Ishikawa (cell line): ENCODE measurements at regions not wholly inside any gene's neighbourhood (a gene's known extent, or its start where the extent isn't known, plus 50 kb on each side); places are given as distances from the start of the nearest gene placed in this dataset.

Experiments
- CEBPB ChIP-seq: IDR thresholded peaks from 2 replicates; pipeline ENCODE4 v1.6.1; 2012
- CREB1 ChIP-seq: IDR thresholded peaks from 2 replicates; pipeline ENCODE4 v1.6.1; 2012; ENCODE audit warnings: low read depth
- EGR1 ChIP-seq: IDR thresholded peaks from 2 replicates; pipeline ENCODE4 v1.6.1; 2012
- EP300 ChIP-seq: IDR thresholded peaks from 2 replicates; pipeline ENCODE4 v1.6.1; 2012; ENCODE audit warnings: borderline replicate concordance
- FOXM1 ChIP-seq: IDR thresholded peaks from 2 replicates; pipeline ENCODE4 v1.6.1; 2012; ENCODE audit warnings: low read depth, borderline replicate concordance
- NFIC ChIP-seq: IDR thresholded peaks from 2 replicates; pipeline ENCODE4 v1.6.1; 2012
- RAD21 ChIP-seq: IDR thresholded peaks from 2 replicates; pipeline ENCODE4 v1.6.1; 2012; ENCODE audit warnings: low read depth
- TAF1 ChIP-seq: IDR thresholded peaks from 2 replicates; pipeline ENCODE4 v1.6.1; 2012; ENCODE audit warnings: low read depth, mild to moderate bottlenecking
- TCF12 ChIP-seq: IDR thresholded peaks from 2 replicates; pipeline ENCODE4 v1.6.1; 2012; ENCODE audit warnings: low read depth
- TEAD4 ChIP-seq: IDR thresholded peaks from 2 replicates; pipeline ENCODE4 v1.6.1; 2012
- YY1 ChIP-seq: IDR thresholded peaks from 2 replicates; pipeline ENCODE4 v1.6.1; 2012; ENCODE audit warnings: low read depth
- ZBTB7A ChIP-seq: IDR thresholded peaks from 2 replicates; pipeline ENCODE4 v1.6.1; 2012; ENCODE audit warnings: low read depth
- TF ChIP-seq, protein P1 (sequence below): IDR thresholded peaks from 2 replicates; pipeline ENCODE4 v1.6.1; 2012
- TF ChIP-seq, protein P2 (sequence below): IDR thresholded peaks from 2 replicates; pipeline ENCODE4 v1.6.1; 2012; ENCODE audit warnings: low read depth, mild to moderate bottlenecking
- TF ChIP-seq, protein P3 (sequence below): IDR thresholded peaks from 2 replicates; pipeline ENCODE4 v1.6.1; 2012

- TF ChIP-seq TEAD4: no peak
- no peak for TF ChIP-seq CREB1
- TF ChIP-seq TAF1: no peak
- no peak for TF ChIP-seq RAD21
- TF ChIP-seq ZBTB7A: no peak
- TF ChIP-seq, protein P1, sequence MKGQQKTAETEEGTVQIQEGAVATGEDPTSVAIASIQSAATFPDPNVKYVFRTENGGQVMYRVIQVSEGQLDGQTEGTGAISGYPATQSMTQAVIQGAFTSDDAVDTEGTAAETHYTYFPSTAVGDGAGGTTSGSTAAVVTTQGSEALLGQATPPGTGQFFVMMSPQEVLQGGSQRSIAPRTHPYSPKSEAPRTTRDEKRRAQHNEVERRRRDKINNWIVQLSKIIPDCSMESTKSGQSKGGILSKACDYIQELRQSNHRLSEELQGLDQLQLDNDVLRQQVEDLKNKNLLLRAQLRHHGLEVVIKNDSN: no peak
- TF ChIP-seq TCF12: no peak
- no peak for TF ChIP-seq EP300
- TF ChIP-seq YY1: no peak
- no peak for TF ChIP-seq CEBPB
- TF ChIP-seq NFIC: no peak
- TF ChIP-seq FOXM1: no peak
- TF ChIP-seq, protein P2, sequence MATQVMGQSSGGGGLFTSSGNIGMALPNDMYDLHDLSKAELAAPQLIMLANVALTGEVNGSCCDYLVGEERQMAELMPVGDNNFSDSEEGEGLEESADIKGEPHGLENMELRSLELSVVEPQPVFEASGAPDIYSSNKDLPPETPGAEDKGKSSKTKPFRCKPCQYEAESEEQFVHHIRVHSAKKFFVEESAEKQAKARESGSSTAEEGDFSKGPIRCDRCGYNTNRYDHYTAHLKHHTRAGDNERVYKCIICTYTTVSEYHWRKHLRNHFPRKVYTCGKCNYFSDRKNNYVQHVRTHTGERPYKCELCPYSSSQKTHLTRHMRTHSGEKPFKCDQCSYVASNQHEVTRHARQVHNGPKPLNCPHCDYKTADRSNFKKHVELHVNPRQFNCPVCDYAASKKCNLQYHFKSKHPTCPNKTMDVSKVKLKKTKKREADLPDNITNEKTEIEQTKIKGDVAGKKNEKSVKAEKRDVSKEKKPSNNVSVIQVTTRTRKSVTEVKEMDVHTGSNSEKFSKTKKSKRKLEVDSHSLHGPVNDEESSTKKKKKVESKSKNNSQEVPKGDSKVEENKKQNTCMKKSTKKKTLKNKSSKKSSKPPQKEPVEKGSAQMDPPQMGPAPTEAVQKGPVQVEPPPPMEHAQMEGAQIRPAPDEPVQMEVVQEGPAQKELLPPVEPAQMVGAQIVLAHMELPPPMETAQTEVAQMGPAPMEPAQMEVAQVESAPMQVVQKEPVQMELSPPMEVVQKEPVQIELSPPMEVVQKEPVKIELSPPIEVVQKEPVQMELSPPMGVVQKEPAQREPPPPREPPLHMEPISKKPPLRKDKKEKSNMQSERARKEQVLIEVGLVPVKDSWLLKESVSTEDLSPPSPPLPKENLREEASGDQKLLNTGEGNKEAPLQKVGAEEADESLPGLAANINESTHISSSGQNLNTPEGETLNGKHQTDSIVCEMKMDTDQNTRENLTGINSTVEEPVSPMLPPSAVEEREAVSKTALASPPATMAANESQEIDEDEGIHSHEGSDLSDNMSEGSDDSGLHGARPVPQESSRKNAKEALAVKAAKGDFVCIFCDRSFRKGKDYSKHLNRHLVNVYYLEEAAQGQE: no peak
- TF ChIP-seq, protein P3, sequence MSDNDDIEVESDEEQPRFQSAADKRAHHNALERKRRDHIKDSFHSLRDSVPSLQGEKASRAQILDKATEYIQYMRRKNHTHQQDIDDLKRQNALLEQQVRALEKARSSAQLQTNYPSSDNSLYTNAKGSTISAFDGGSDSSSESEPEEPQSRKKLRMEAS: no peak
- no peak for TF ChIP-seq EGR1
Measured at GRCh38 chr11:15848631-15849168, 507.6 kb downstream of the SOX6 start.

DNA sequence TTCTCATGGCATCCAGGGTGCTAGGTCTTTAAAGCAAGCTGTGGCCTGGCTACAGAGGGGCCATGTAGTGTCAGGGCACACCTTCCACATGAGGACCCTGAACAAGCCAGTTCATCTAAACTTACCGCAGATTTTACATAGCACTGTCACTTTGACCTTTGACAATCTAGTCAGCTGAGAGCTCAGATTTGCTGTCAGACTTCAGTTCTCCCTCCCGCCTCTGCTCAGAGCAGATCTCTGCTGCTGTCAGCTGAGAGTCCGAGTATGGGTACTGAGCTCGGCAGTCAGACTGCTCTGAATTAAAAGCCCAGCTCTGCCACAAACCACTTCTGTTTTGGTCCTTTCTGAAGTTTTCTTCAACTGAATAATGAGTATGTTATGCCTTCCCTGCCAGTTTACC lies 507.1 kb downstream of the SOX6 start:
- TF ChIP-seq, protein P2: no peak
- no peak for TF ChIP-seq RAD21

GRCh38 chr11:15851051-15851498 lies 505.3 kb downstream of the SOX6 start:
- TF ChIP-seq CEBPB (no peak), ZBTB7A (no peak), TCF12 (no peak), YY1 (no peak), TAF1 (no peak), EGR1 (no peak), TEAD4 (no peak), EP300 (no peak), CREB1 (no peak), RAD21 (no peak), FOXM1 (no peak), NFIC (no peak)
- TF ChIP-seq, protein P3: no peak
- TF ChIP-seq, protein P2: no peak
- TF ChIP-seq, protein P1: no peak

DNA sequence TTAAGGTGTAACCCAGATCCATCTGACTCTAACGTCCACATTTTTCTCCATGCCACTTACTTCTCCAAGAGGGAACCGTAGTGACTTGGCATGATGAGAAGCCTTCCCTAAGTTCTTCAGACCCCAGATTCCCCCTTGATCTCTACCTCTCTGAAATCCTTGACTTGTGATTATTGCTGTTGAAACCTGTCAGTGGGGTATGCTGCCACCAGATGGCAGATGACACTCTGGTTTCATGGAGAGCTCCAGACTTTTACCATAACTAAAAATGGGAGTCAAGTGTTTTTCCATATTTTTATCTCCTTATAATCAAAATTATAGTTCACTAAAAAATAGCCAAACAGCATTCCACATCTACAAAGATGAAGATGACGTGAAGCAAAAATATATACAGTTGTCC lies 504.2 kb downstream of the SOX6 start:
- peak; percentile 85 for TF ChIP-seq RAD21
- no peak for TF ChIP-seq CREB1

DNA sequence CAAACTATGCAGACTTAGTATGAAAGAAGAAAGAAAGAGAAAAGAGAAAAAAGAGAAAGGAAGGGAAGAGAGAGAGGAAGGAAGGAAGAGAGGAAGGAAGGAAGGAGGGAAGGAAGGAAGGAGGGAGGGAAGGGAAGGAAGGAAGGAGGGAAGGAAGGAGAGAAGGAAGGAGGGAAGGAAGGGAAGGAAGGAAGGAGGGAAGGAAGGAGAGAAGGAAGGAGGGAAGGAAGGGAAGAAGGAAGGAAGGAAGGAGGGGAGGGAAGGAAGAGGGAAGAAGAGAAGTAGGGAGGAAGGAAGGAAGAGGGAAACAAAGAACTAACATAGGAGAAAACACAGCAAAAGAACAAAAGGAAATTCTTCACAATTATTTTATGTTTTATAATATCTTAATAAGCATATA lies 502.1 kb downstream of the SOX6 start:
- no peak for TF ChIP-seq ZBTB7A
- TF ChIP-seq, protein P1: no peak
- no peak for TF ChIP-seq FOXM1
- no peak for TF ChIP-seq YY1
- TF ChIP-seq CREB1: no peak
- no peak for TF ChIP-seq TEAD4
- TF ChIP-seq, protein P2: no peak
- no peak for TF ChIP-seq TCF12
- no peak for TF ChIP-seq EP300
- TF ChIP-seq CEBPB: no peak
